ENCODE measurements at regions not wholly inside any gene's neighbourhood (a gene's known extent, or its start where the extent isn't known, plus 50 kb on each side); places are given as distances from the start of the nearest gene placed in this dataset.

DNA sequence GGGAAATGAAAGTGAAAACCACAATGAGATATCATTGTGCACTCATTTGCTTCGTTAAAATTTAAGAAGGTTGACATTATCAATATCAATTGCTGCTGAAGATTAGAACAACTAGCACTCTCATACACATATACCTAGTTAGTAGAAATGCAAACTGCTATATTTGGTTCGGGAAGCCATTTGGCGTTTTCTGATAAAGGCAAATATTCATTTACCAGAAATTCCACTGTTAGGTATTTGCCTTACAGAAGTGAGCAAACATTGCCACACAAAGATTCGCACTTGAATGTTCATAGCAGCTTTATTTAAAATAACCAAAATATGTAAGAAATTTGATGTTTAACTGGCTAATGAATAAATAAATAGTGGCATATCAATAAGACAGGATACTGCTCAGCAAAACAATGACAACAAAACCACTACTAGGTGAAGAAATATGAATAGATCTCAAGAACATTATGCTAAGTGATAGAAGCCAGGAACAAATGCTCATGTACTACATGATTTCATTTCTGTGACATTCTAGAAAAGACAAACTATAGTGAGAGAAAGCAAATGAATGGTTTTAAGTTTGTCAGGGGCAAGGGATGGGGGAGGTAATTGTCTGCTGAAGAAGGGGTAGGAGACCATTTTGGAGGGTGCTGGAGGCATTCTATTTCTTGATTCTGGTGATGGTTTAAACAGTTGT is 387.8 kb downstream of the PTH2R start:
- no peak for TF ChIP-seq EZH2 (IDR thresholded peaks at IDR 0.05; ENCODE audit: low read length, unreplicated experiment)
- TF ChIP-seq, protein P1, sequence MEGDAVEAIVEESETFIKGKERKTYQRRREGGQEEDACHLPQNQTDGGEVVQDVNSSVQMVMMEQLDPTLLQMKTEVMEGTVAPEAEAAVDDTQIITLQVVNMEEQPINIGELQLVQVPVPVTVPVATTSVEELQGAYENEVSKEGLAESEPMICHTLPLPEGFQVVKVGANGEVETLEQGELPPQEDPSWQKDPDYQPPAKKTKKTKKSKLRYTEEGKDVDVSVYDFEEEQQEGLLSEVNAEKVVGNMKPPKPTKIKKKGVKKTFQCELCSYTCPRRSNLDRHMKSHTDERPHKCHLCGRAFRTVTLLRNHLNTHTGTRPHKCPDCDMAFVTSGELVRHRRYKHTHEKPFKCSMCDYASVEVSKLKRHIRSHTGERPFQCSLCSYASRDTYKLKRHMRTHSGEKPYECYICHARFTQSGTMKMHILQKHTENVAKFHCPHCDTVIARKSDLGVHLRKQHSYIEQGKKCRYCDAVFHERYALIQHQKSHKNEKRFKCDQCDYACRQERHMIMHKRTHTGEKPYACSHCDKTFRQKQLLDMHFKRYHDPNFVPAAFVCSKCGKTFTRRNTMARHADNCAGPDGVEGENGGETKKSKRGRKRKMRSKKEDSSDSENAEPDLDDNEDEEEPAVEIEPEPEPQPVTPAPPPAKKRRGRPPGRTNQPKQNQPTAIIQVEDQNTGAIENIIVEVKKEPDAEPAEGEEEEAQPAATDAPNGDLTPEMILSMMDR (conservative IDR thresholded peaks at IDR 0.05; ENCODE audit: low read depth, low read length): no peak

All from PC-3 (cell line).